Osteoblast (primary cell): ENCODE measurements at regions not wholly inside any gene's neighbourhood (a gene's known extent, or its start where the extent isn't known, plus 50 kb on each side); places are given as distances from the start of the nearest gene placed in this dataset.

Experiments used
- DNase-seq: peaks from one replicate; pipeline ENCODE4 v3.0.0; 2011; ENCODE audit warnings: low spot score, mixed read lengths; ENCODE audit not compliant: insufficient read length; ENCODE audit errors: missing footprints
- H2AFZ ChIP-seq: 2 replicates; pipeline ENCODE4 v1.6.0; 2011; ENCODE audit warnings: mild to moderate bottlenecking, low read length
- H3K27ac ChIP-seq: 2 replicates; pipeline ENCODE4 v1.5.1; 2011; ENCODE audit warnings: mild to moderate bottlenecking, low read depth, low read length, moderate library complexity
- H3K27me3 ChIP-seq: 2 replicates; pipeline ENCODE4 v1.6.0; 2012; ENCODE audit warnings: mild to moderate bottlenecking, control low read depth, inconsistent platforms, low read length, moderate library complexity; ENCODE audit not compliant: insufficient read depth
- H3K36me3 ChIP-seq: 2 replicates; pipeline ENCODE4 v1.5.1; 2011; ENCODE audit warnings: mild to moderate bottlenecking, low read length, control low read depth, moderate library complexity; ENCODE audit not compliant: insufficient read depth
- H3K4me1 ChIP-seq: 2 replicates; pipeline ENCODE4 v1.5.1; 2011; ENCODE audit warnings: mild to moderate bottlenecking, low read length, control low read depth, moderate library complexity; ENCODE audit not compliant: insufficient read depth
- H3K4me2 ChIP-seq: 2 replicates; pipeline ENCODE4 v1.6.0; 2011; ENCODE audit warnings: mild to moderate bottlenecking, low read length; ENCODE audit not compliant: insufficient read depth
- H3K4me3 ChIP-seq: fragments of 200-600 bp; sonication (generic); 3 replicates; pipeline ENCODE4 v1.5.1; 2012; ENCODE audit warnings: mild to moderate bottlenecking, low read length, inconsistent platforms; ENCODE audit not compliant: insufficient read depth
- H3K79me2 ChIP-seq: 2 replicates; pipeline ENCODE4 v1.6.0; 2012; ENCODE audit warnings: mild to moderate bottlenecking, low read length, control low read depth, inconsistent platforms; ENCODE audit not compliant: insufficient read depth
- H3K9me3 ChIP-seq: 2 replicates; pipeline ENCODE4 v1.5.1; 2011; ENCODE audit warnings: low read depth, low read length, control low read depth
- H4K20me1 ChIP-seq: 2 replicates; pipeline ENCODE4 v1.6.0; 2012; ENCODE audit warnings: mild to moderate bottlenecking, low read length, control low read depth; ENCODE audit not compliant: insufficient read depth
- TF ChIP-seq, protein P1 (sequence below): IDR thresholded peaks from 2 replicates; pipeline ENCODE4 v1.5.1; 2011; ENCODE audit warnings: mild to moderate bottlenecking, low read depth, low read length, moderate library complexity; ENCODE audit errors: extremely low read depth

DNA sequence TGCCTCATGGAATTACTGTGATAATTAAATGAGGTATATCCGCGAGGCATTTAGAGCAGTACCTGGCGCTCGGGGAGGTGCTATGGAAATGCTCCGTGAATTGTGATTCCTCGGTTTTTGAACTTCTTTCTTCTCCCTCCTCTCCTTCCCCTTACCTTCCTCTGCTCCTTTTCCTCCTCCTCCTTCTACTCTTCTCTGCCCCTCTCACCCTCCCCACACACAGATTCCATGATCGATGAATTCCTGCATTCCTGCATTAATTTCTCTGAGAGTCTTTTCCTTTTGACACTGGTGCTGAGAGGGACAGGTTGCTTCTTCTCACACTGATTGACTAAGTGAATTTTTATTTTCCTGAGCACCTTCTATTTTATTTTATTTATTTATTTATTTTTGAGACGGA is 101.2 kb upstream of the RGMA start:
- Histone ChIP-seq H2AFZ (no peak overlapping the region), H3K79me2 (no peaks in the 10 kb centered on the region), H3K4me3 (no peak overlapping the region), H4K20me1 (no peaks in the 10 kb centered on the region), H3K36me3 (no peaks in the 10 kb centered on the region), H3K9me3 (no peaks in the 10 kb centered on the region), H3K4me2 (no peak overlapping the region), H3K4me1 (no peaks in the 10 kb centered on the region), H3K27ac (no peak overlapping the region), H3K27me3 (no peaks in the 10 kb centered on the region)
- DNase-seq: no peak
- TF ChIP-seq, protein P1, sequence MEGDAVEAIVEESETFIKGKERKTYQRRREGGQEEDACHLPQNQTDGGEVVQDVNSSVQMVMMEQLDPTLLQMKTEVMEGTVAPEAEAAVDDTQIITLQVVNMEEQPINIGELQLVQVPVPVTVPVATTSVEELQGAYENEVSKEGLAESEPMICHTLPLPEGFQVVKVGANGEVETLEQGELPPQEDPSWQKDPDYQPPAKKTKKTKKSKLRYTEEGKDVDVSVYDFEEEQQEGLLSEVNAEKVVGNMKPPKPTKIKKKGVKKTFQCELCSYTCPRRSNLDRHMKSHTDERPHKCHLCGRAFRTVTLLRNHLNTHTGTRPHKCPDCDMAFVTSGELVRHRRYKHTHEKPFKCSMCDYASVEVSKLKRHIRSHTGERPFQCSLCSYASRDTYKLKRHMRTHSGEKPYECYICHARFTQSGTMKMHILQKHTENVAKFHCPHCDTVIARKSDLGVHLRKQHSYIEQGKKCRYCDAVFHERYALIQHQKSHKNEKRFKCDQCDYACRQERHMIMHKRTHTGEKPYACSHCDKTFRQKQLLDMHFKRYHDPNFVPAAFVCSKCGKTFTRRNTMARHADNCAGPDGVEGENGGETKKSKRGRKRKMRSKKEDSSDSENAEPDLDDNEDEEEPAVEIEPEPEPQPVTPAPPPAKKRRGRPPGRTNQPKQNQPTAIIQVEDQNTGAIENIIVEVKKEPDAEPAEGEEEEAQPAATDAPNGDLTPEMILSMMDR: no peak

DNA sequence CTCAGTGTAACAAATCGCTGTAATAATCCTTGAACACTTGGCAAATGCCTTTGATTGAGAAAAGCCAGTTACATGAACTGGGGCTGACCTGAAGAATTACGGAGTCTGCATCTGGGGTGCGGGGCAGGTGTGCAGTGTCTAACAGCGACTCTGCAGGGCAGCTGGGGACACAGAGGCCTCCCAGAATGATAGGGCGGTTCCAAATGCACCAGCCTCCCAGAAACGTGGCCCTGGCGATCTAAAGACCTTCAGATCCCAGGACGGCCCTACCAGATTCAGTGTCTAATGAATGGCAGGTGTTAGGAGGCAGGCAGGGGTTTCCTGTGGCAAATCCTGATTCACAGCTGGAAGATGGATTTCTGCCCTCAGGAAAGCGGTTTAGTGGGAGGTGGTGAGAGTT is 100.5 kb upstream of the RGMA start:
- H3K4me3 ChIP-seq: no peak overlapping the region

DNA sequence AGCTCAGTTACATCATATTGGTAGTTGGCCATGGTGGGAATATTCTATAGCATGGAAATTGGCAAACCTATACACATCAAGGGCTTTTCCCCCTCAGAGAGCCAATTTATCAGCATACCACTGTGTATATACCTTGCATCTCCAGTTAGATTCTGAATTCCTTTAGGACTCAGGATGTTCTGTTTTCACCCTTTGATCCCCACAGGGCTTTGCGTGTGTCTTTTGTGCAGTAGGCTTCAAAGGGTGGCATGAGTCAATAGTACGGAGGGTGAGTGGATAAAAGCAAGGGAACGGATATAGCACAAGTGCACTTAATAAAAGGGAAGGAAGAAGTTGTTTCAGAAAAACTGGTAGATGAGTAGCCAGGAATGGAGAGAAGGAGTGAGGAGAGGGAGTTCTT is 99.2 kb upstream of the RGMA start:
- Histone ChIP-seq H3K27ac (no peak overlapping the region), H3K36me3 (no peaks in the 10 kb centered on the region), H3K4me1 (no peaks in the 10 kb centered on the region), H4K20me1 (no peaks in the 10 kb centered on the region), H3K4me3 (no peak overlapping the region), H3K79me2 (no peaks in the 10 kb centered on the region), H2AFZ (no peak overlapping the region), H3K27me3 (no peaks in the 10 kb centered on the region), H3K4me2 (no peak overlapping the region), H3K9me3 (no peaks in the 10 kb centered on the region)
- TF ChIP-seq, protein P1: no peak
- no peak for DNase-seq

More for the DNA sequence above, 100.5 kb upstream of the RGMA start:
- Histone ChIP-seq H3K27me3 (no peaks in the 10 kb centered on the region), H3K27ac (no peak overlapping the region), H3K79me2 (no peaks in the 10 kb centered on the region), H4K20me1 (no peaks in the 10 kb centered on the region), H2AFZ (no peak overlapping the region), H3K36me3 (no peaks in the 10 kb centered on the region), H3K4me2 (no peak overlapping the region), H3K9me3 (no peaks in the 10 kb centered on the region), H3K4me1 (no peaks in the 10 kb centered on the region)
- DNase-seq: no peak
- TF ChIP-seq, protein P1: no peak

DNA sequence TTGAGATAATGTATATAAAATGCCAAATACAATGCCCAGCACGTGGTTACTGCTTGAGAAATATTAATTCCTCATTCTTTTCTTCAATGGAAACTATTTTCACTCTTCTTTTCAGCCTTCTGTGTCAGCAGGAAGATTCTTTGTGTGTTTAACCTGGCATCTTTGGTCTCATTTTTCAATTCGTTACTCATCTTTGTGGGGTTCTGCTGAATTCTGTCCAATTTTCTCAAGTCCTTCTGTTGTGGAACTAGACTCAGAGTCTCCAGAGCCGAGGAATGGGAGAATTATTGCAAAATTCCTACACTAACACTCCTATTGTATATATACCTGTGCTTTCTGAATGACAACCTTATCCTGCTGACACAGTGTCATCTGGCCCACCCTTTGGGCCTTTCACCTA is 96.8 kb upstream of the RGMA start:
- DNase-seq: no peak
- Histone ChIP-seq H3K27me3 (no peaks in the 10 kb centered on the region), H3K27ac (no peak overlapping the region), H2AFZ (no peak overlapping the region), H3K4me3 (no peak overlapping the region), H3K9me3 (no peaks in the 10 kb centered on the region), H3K36me3 (no peaks in the 10 kb centered on the region), H4K20me1 (no peaks in the 10 kb centered on the region), H3K4me2 (no peak overlapping the region), H3K4me1 (no peaks in the 10 kb centered on the region), H3K79me2 (no peaks in the 10 kb centered on the region)
- TF ChIP-seq, protein P1: no peak
